Naive thymus-derived CD4-positive, alpha-beta T cell (primary cell): ENCODE measurements at regions not wholly inside any gene's neighbourhood (a gene's known extent, or its start where the extent isn't known, plus 50 kb on each side); places are given as distances from the start of the nearest gene placed in this dataset.

Experiments used
- ATAC-seq: fragments of 150-1000 bp; cut with Tn5 transposase; 2 replicates; pipeline ENCODE4 v1.10.0; 2021; ENCODE audit warnings: mild to moderate bottlenecking, moderate library complexity
- CTCF ChIA-PET: fragments of 350-600 bp; sonication (Branson Sonifier 250); formaldehyde crosslinking; loops from one replicate; lab custom pipeline; 2021; ENCODE audit warnings: antibody characterized with exemption; lab: Charles Lee
- POLR2A ChIA-PET: fragments of 350-600 bp; sonication (Branson Sonifier 250); formaldehyde crosslinking; loops from one replicate; lab custom pipeline; 2021; ENCODE audit warnings: antibody characterized with exemption, inconsistent platforms; lab: Charles Lee
- DNase-seq, 9 donors: peaks; one replicate each; pipeline versions ENCODE4 v3.0.0 to v3.0.0-alpha.2; 2020 to 2022; ENCODE audit warnings: mixed read lengths in 1 of 9
- H3K27ac ChIP-seq: one replicate; pipeline ENCODE4 v1.7.0; 2013; ENCODE audit warnings: mild to moderate bottlenecking, low read depth, low read length, moderate library complexity
- H3K27me3 ChIP-seq, 2 donors: one replicate each; pipeline ENCODE4 v1.7.0; 2013; ENCODE audit warnings: low read length in 2 of 2, mild to moderate bottlenecking in 2 of 2, moderate library complexity in 2 of 2; ENCODE audit not compliant: control insufficient read depth in 2 of 2, insufficient read depth in 2 of 2
- H3K36me3 ChIP-seq, 3 experiments: 1 replicate in 2 of 3; 2 replicates in 1 of 3; pipeline ENCODE4 v1.7.0; 2013; ENCODE audit warnings: low read length in 3 of 3, mild to moderate bottlenecking in 3 of 3, moderate library complexity in 1 of 3; ENCODE audit not compliant: insufficient read depth in 3 of 3, control insufficient read depth in 2 of 3
- H3K4me1 ChIP-seq, 2 donors: one replicate each; pipeline ENCODE4 v1.7.0; 2013; ENCODE audit warnings: low read length in 2 of 2, mild to moderate bottlenecking in 2 of 2, moderate library complexity in 1 of 2; ENCODE audit not compliant: control insufficient read depth in 2 of 2, insufficient read depth in 2 of 2
- H3K4me3 ChIP-seq: 2 replicates; pipeline ENCODE4 v1.7.0; 2013; ENCODE audit warnings: mild to moderate bottlenecking, low read length
- H3K9me3 ChIP-seq, 3 experiments: 1 replicate in 2 of 3; 2 replicates in 1 of 3; pipeline ENCODE4 v1.7.0; 2013; ENCODE audit warnings: low read length in 3 of 3; ENCODE audit not compliant: control insufficient read depth in 2 of 3
- H3K27ac Mint-ChIP-seq, 9 donors: one replicate each; pipeline ENCODE4 v1.8.0; 2020 to 2022; ENCODE audit warnings: mixed read lengths in 9 of 9, mild to moderate bottlenecking in 8 of 9, moderate library complexity in 5 of 9, inconsistent platforms in 2 of 9
- H3K27me3 Mint-ChIP-seq, 5 donors: one replicate each; pipeline ENCODE4 v1.8.0; 2021 to 2022; ENCODE audit warnings: mixed read lengths in 5 of 5, mild to moderate bottlenecking in 1 of 5
- H3K36me3 Mint-ChIP-seq, 5 donors: one replicate each; pipeline ENCODE4 v1.8.0; 2020 to 2022; ENCODE audit warnings: mixed read lengths in 5 of 5, mild to moderate bottlenecking in 3 of 5, inconsistent platforms in 1 of 5
- H3K4me1 Mint-ChIP-seq, 7 donors: one replicate each; pipeline ENCODE4 v1.8.0; 2020 to 2022; ENCODE audit warnings: mixed read lengths in 7 of 7, mild to moderate bottlenecking in 3 of 7, inconsistent platforms in 1 of 7
- H3K4me3 Mint-ChIP-seq, 10 donors: one replicate each; pipeline ENCODE4 v1.8.0; 2020 to 2022; ENCODE audit warnings: mild to moderate bottlenecking in 10 of 10, mixed read lengths in 10 of 10, moderate library complexity in 6 of 10, inconsistent platforms in 2 of 10
- H3K9me3 Mint-ChIP-seq, 11 donors: one replicate each; pipeline ENCODE4 v1.8.0; 2020 to 2022; ENCODE audit warnings: mixed read lengths in 11 of 11, mild to moderate bottlenecking in 4 of 11, inconsistent platforms in 1 of 11, moderate library complexity in 1 of 11
- intact Hi-C, 2 donors: fragments of 100-400 bp; cut with micrococcal nuclease; formaldehyde crosslinking; loops; one replicate each; pipeline ENCODE4 v1.15.1; 2023

DNA sequence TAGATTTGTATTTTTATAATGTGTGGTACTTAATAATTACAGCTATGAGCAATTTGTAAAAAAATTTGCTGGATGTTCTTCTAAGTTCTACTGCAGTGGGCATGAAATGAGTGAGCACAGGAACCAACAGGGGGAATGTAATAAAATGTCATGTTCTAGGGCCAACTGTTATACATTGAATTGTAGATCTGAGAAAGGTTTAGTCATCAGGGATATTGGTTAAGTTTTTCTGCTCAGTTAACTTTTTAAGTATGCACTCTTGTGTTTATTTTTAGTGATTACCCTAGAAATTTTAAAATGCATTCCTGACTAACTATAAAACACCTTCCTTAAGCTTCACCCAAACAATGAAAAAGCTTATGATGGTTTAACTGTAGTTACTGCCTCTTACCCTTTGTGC, 101.8 kb downstream of the CAND1 start:
- ATAC-seq: no peak
- CTCF ChIA-PET: interaction anchor here (0.7 to 1.4 kb wide), 2 partner anchors 16 to 852 kb away, joined by 6 read pairs; no protein-coding TSS in a partner anchor

DNA sequence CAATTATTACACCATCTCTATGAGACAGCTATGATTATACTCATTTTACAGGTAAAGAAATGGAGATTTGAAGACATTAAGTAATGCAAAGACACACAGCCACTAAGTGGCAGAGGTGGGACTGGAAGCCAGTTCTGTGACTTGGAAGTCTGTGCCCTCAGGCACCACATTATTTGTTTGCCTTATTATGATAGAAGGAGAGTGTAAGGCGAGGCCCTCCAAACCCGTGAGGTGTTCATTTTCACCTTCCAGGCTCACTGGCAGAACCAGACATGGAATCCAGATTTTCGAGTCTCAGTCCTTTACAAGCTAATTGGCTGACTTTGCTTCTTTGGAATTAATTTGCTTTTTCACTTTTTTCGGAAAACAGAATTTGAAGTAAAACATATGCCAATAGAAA, 107.9 kb downstream of the CAND1 start:
- ATAC-seq (no peak), DNase-seq (no peak)
- Histone ChIP-seq H3K27me3 (no peaks in the 10 kb centered on the region), H3K27ac (no peak overlapping the region), H3K36me3 (no peaks in the 10 kb centered on the region), H3K4me1 (no peaks in the 10 kb centered on the region), H3K4me3 (no peak overlapping the region), H3K9me3 (no peaks in the 10 kb centered on the region)
- H3K27ac Mint-ChIP-seq: no peak overlapping the region
- H3K27me3 Mint-ChIP-seq: peaks cover 0 to 5% (median 0%) of the 10 kb centered on the region in 5 donors
- ChIA-PET POLR2A (no interaction called here), CTCF (interaction anchor here (1.3 kb wide), 1 partner anchor 566 kb away, joined by 3 read pairs; no protein-coding TSS in a partner anchor)
- no peak overlapping the region for H3K4me3 Mint-ChIP-seq
- H3K4me1 Mint-ChIP-seq: peaks cover 0 to 2% (median 0%) of the 10 kb centered on the region in 7 donors
- H3K36me3 Mint-ChIP-seq: peaks cover 0 to 18% (median 7%) of the 10 kb centered on the region in 5 donors
- peaks cover 2 to 18% (median 7%) of the 10 kb centered on the region in 11 donors for H3K9me3 Mint-ChIP-seq
- intact Hi-C loops: no loop called here

More for the DNA sequence above, 101.8 kb downstream of the CAND1 start:
- Mint-ChIP-seq H3K36me3 (peaks cover 0 to 13% (median 6%) of the 10 kb centered on the region in 5 donors), H3K27me3 (no peaks in the 10 kb centered on the region), H3K9me3 (peaks cover 2 to 16% (median 6%) of the 10 kb centered on the region in 11 donors), H3K4me1 (peaks cover 0 to 2% (median 0%) of the 10 kb centered on the region in 7 donors), H3K4me3 (no peak overlapping the region), H3K27ac (no peak overlapping the region)
- Histone ChIP-seq H3K36me3 (no peaks in the 10 kb centered on the region), H3K27ac (no peak overlapping the region), H3K27me3 (no peaks in the 10 kb centered on the region), H3K9me3 (no peaks in the 10 kb centered on the region), H3K4me3 (no peak overlapping the region), H3K4me1 (no peaks in the 10 kb centered on the region)
- intact Hi-C loops: no loop called here
- DNase-seq: no peak
- POLR2A ChIA-PET: no interaction called here

DNA sequence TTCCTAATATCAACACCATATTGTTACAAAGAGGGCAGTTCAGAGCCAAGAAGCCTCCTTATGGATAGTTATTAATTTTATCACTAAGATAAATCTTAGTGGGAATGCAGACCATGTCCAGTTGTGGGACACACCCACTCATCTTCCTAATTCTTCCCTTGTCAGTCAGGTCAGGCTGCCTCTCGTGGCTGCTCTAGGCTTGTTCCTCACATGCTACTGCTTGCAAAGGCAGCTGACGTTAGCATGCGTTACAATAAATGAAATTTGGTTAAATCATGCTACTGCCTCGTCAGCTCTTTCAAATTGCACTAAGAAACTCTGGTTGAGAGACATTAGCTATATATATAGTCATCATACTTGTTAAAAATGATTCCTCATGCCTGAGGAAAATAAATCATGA, 108.4 kb downstream of the CAND1 start:
- Histone ChIP-seq H3K4me1 (no peaks in the 10 kb centered on the region), H3K36me3 (no peaks in the 10 kb centered on the region), H3K4me3 (no peak overlapping the region), H3K9me3 (no peaks in the 10 kb centered on the region), H3K27me3 (no peaks in the 10 kb centered on the region), H3K27ac (no peak overlapping the region)
- ATAC-seq (no peak), DNase-seq (no peak)
- ChIA-PET CTCF (interaction anchor here (1.3 kb wide), 1 partner anchor 565 kb away, joined by 3 read pairs; no protein-coding TSS in a partner anchor), POLR2A (no interaction called here)
- Mint-ChIP-seq H3K27ac (no peak overlapping the region), H3K9me3 (peaks cover 0 to 13% (median 4%) of the 10 kb centered on the region in 11 donors), H3K36me3 (peaks cover 0 to 13% (median 3%) of the 10 kb centered on the region in 5 donors), H3K4me3 (no peak overlapping the region), H3K4me1 (no peaks in the 10 kb centered on the region), H3K27me3 (peaks cover 0 to 5% (median 0%) of the 10 kb centered on the region in 5 donors)
- intact Hi-C loops: no loop called here

DNA sequence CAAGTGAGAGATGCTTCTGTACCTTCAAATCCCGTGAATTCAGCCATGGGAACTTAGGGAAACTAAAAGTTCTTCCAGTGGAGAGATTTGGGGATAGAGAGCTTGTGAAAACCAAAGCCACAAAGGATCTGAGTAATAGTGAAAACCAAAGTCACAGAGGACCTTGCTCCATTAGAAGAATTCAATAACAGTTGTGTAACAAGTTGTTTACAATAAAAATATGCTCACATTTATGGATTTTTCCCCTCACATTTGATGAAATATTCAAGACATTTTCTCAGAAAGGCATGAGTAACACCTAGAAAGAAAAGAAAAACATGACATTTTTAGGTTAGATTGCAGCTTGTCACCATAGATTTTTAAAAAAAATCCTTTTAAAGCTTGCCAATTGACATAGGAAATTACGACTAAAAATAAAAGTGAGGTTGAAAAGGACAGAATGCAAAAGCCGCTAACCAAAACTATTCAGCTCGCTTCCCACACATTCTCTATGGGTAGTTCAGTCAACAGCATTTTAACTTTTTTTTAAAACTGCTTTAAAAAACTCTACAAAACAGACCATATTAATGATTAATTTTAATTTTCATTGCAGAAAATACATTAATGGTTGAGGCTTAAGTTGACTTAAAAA, 113.2 kb downstream of the CAND1 start:
- no peak overlapping the region for H3K27ac Mint-ChIP-seq
- no peaks in the 10 kb centered on the region for H3K27me3 ChIP-seq
- CTCF ChIA-PET: no interaction called here
- no peaks in the 10 kb centered on the region for H3K4me1 ChIP-seq
- H3K4me1 Mint-ChIP-seq: no peaks in the 10 kb centered on the region
- peaks cover 0 to 6% (median 0%) of the 10 kb centered on the region in 5 donors for H3K36me3 Mint-ChIP-seq
- no peaks in the 10 kb centered on the region for H3K36me3 ChIP-seq
- H3K9me3 Mint-ChIP-seq: peaks cover 0 to 5% (median 0%) of the 10 kb centered on the region in 11 donors
- DNase-seq (no peak), ATAC-seq (no peak)
- POLR2A ChIA-PET: interaction anchor here (0.6 kb wide), 1 partner anchor 403 kb away, joined by 3 read pairs; no protein-coding TSS in a partner anchor
- H3K27ac ChIP-seq: no peak overlapping the region
- no peak overlapping the region for H3K4me3 Mint-ChIP-seq
- H3K27me3 Mint-ChIP-seq: peaks cover 0 to 5% (median 0%) of the 10 kb centered on the region in 5 donors
- intact Hi-C loops: no loop called here
- H3K9me3 ChIP-seq: no peaks in the 10 kb centered on the region
- H3K4me3 ChIP-seq: no peak overlapping the region

DNA sequence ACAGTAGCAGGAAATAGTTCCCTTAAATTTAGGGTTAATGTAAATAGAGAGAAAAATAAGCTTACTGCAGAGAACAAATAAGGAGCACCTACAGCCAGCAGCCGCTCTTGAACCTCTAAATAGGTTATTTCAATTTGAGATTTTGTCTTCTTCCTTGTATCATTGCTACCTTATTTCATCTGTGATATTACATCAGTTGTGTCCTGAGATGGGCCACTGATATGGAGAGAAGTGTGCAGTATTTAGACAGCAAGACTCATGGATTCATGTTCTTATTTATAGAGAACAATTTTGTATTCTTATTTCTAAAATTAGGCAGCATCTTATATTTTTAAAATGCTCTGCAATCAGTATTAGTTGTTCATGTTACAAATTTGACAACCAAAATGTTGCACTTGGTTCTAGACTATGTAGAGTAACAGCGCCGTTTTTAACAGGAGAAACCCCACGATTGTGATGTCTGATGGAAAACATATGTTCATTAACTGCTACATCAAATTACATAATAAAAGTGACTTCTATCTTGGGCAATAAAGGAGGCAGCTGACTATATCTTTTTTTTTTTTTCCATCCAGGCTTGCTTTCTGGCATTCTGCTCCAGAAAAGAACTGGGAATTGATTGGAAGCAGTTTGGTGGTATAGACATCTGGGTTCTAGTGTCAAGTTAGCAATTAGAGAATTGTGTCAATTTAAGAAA, 117.9 kb downstream of the CAND1 start:
- no peak for DNase-seq
- no peak overlapping the region for H3K4me3 ChIP-seq
- ChIA-PET POLR2A (no interaction called here), CTCF (no interaction called here)
- H3K9me3 ChIP-seq: no peaks in the 10 kb centered on the region
- H3K4me1 ChIP-seq: no peaks in the 10 kb centered on the region
- intact Hi-C loops: no loop called here
- no peaks in the 10 kb centered on the region for H3K36me3 ChIP-seq
- Mint-ChIP-seq H3K9me3 (peaks cover 0 to 6% (median 0%) of the 10 kb centered on the region in 11 donors), H3K36me3 (no peaks in the 10 kb centered on the region), H3K27me3 (peaks cover 0 to 4% (median 0%) of the 10 kb centered on the region in 5 donors), H3K4me3 (no peak overlapping the region), H3K4me1 (peaks cover 0 to 9% (median 0%) of the 10 kb centered on the region in 7 donors), H3K27ac (peak overlapping the region in 1 of 9 donors; percentile 45)
- no peak for ATAC-seq
- H3K27ac ChIP-seq: no peak overlapping the region
- H3K27me3 ChIP-seq: no peaks in the 10 kb centered on the region

DNA sequence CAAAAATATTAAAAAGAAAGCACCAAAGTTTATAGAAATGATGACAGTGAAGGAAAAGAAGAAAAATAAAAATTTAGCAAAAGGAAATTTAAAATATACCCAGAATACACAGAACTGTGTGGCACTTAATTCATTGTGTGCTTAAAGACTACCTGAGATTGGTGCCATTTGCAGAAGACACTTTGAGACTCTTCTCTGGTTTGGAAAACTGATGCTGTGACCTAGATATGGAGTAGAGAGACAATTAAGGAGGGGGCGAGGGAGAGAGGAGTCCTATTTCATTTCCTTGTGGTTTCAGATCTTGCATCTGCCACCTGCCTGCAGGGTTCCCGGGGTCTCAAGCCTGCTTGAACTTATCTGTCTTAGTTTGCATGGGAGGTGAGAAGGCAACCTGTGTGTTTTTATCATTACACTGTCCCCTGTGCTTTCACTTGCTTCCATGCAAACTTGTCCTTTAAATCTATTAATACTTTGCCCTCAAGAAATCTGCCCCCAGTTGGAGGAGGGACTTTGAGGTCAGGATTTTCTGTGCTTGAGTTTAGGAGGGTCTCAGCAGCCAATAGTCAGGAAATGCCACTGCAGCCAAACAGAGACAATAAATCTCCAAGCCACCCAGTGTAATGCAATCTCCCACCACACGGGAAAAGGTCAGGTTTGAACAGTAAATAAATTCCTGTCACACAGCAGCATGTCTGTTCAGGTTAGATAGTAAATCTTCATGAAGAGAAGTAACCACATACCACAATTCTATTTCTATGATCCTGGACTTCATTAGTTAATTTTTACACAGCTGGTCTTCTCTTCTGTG, 119.4 kb downstream of the CAND1 start:
- Histone ChIP-seq H3K4me1 (no peaks in the 10 kb centered on the region), H3K9me3 (no peaks in the 10 kb centered on the region), H3K27me3 (no peaks in the 10 kb centered on the region), H3K27ac (no peak overlapping the region), H3K36me3 (no peaks in the 10 kb centered on the region), H3K4me3 (no peak overlapping the region)
- Mint-ChIP-seq H3K36me3 (no peaks in the 10 kb centered on the region), H3K27me3 (peaks cover 0 to 4% (median 0%) of the 10 kb centered on the region in 5 donors), H3K27ac (no peak overlapping the region), H3K4me3 (no peak overlapping the region), H3K9me3 (peaks cover 0 to 6% (median 0%) of the 10 kb centered on the region in 11 donors), H3K4me1 (peaks cover 0 to 9% (median 0%) of the 10 kb centered on the region in 7 donors)
- ATAC-seq (no peak), DNase-seq (no peak)
- ChIA-PET POLR2A (no interaction called here), CTCF (interaction anchor here (1.2 kb wide), 1 partner anchor 33 kb away, joined by 4 read pairs; no protein-coding TSS in a partner anchor)
- intact Hi-C loops: no loop called here
